ENCODE measurements at regions not wholly inside any gene's neighbourhood (a gene's known extent, or its start where the extent isn't known, plus 50 kb on each side); places are given as distances from the start of the nearest gene placed in this dataset.
A peak's percentile ranks its signal among the peaks of the same experiment; 100 is the strongest.

GRCh38 chr4:156576946-156577345, 394.7 kb downstream of the PDGFC start:
- Mint-ChIP-seq H3K4me1 (peaks cover 15% of the 10 kb centered on the region), H3K27me3 (ENCODE audit: low read depth) (no peaks in the 10 kb centered on the region), H3K36me3 (ENCODE audit: low read depth) (no peaks in the 10 kb centered on the region), H3K27ac (peak overlapping the region in 1 of 3 experiments; percentile 47), H3K9me3 (no peaks in the 10 kb centered on the region), H3K4me3 (no peak overlapping the region)
- TF ChIP-seq CTCF (IDR thresholded peaks at IDR 0.05; ENCODE audit: unreplicated experiment in 3 of 3), result no peak

- Mint-ChIP-seq H3K9me3 (no peaks in the 10 kb centered on the region), H3K27me3 (ENCODE audit: low read depth) (no peaks in the 10 kb centered on the region), H3K4me1 (peaks cover 5% of the 10 kb centered on the region), H3K4me3 (no peak overlapping the region), H3K36me3 (ENCODE audit: low read depth) (no peaks in the 10 kb centered on the region), H3K27ac (no peak overlapping the region)
- no peak for TF ChIP-seq CTCF (IDR thresholded peaks at IDR 0.05; ENCODE audit: unreplicated experiment in 3 of 3)
Measured at GRCh38 chr4:156575430-156576073, 396.0 kb downstream of the PDGFC start.

- H3K27me3 Mint-ChIP-seq (ENCODE audit: low read depth), result no peaks in the 10 kb centered on the region
- no peaks in the 10 kb centered on the region for H3K9me3 Mint-ChIP-seq
- no peak overlapping the region for H3K4me3 Mint-ChIP-seq
Measured at GRCh38 chr4:156571146-156571545, 400.5 kb downstream of the PDGFC start.

GRCh38 chr4:156569535-156569934, 402.1 kb downstream of the PDGFC start:
- no peak overlapping the region for H3K27ac Mint-ChIP-seq
- H3K4me1 Mint-ChIP-seq, result peaks cover 4% of the 10 kb centered on the region
- no peaks in the 10 kb centered on the region for H3K27me3 Mint-ChIP-seq (ENCODE audit: low read depth)

More at GRCh38 chr4:156571146-156571545, 400.5 kb downstream of the PDGFC start:
- Mint-ChIP-seq H3K4me1 (no peaks in the 10 kb centered on the region), H3K27ac (no peak overlapping the region), H3K36me3 (ENCODE audit: low read depth) (no peaks in the 10 kb centered on the region)
- TF ChIP-seq CTCF (IDR thresholded peaks at IDR 0.05; ENCODE audit: unreplicated experiment in 3 of 3), result no peak

GRCh38 chr4:156568484-156568883, 403.1 kb downstream of the PDGFC start:
- H3K4me1 Mint-ChIP-seq, result peaks cover 10% of the 10 kb centered on the region
- H3K36me3 Mint-ChIP-seq (ENCODE audit: low read depth), result no peaks in the 10 kb centered on the region
- H3K9me3 Mint-ChIP-seq, result no peaks in the 10 kb centered on the region
- TF ChIP-seq CTCF (IDR thresholded peaks at IDR 0.05; ENCODE audit: unreplicated experiment in 3 of 3), result no peak
- no peak overlapping the region for H3K4me3 Mint-ChIP-seq
- H3K27me3 Mint-ChIP-seq (ENCODE audit: low read depth), result no peaks in the 10 kb centered on the region
- H3K27ac Mint-ChIP-seq, result no peak overlapping the region

More at GRCh38 chr4:156569535-156569934, 402.1 kb downstream of the PDGFC start:
- Mint-ChIP-seq H3K4me3 (no peak overlapping the region), H3K9me3 (no peaks in the 10 kb centered on the region), H3K36me3 (ENCODE audit: low read depth) (no peaks in the 10 kb centered on the region)
- no peak for TF ChIP-seq CTCF (IDR thresholded peaks at IDR 0.05; ENCODE audit: unreplicated experiment in 3 of 3)

GRCh38 chr4:156568041-156568440, 403.6 kb downstream of the PDGFC start:
- Mint-ChIP-seq H3K4me3 (no peak overlapping the region), H3K27me3 (ENCODE audit: low read depth) (no peaks in the 10 kb centered on the region), H3K4me1 (peaks cover 10% of the 10 kb centered on the region), H3K9me3 (no peaks in the 10 kb centered on the region), H3K36me3 (ENCODE audit: low read depth) (no peaks in the 10 kb centered on the region), H3K27ac (no peak overlapping the region)
- TF ChIP-seq CTCF (IDR thresholded peaks at IDR 0.05; ENCODE audit: unreplicated experiment in 3 of 3), result no peak

Measured in nephron (organoid).